ENCODE measurements at regions not wholly inside any gene's neighbourhood (a gene's known extent, or its start where the extent isn't known, plus 50 kb on each side); places are given as distances from the start of the nearest gene placed in this dataset.

DNA sequence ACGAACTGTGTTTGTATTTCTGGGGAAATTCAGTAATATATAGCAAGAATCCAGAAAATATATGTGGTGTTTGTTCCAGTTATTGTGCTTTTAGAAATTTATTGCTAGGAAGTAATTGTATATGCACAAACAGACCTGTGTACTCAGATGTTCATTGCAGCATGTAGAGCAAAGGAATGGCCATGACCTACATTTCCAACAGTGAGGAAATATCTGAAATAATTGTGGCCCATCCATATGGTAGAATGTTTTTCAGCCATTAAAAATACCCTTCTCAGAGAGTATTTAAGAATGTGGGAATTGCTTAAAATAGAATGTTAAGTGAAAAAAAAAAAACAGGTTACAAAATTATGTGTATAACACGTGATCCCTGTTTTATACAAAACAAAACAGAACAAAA is 77.3 kb downstream of the TMX1 start:
- TF ChIP-seq GABPA (IDR thresholded peaks at IDR 0.05; ENCODE audit: low read depth) (no peak), RXRA (IDR thresholded peaks at IDR 0.05; ENCODE audit: borderline replicate concordance, low read depth) (no peak), FOSL2 (IDR thresholded peaks at IDR 0.05; ENCODE audit: borderline replicate concordance, low read depth) (no peak), YY1 (IDR thresholded peaks at IDR 0.05; ENCODE audit: low read depth) (no peak), FOXJ3 (CRISPR knock-in tag; IDR thresholded peaks at IDR 0.05) (no peak), POLR2AphosphoS5 (IDR thresholded peaks at IDR 0.05; ENCODE audit: low read depth, low read length) (no peak), NRF1 (IDR thresholded peaks at IDR 0.05; ENCODE audit: low read depth, low read length) (no peak), TAF1 (IDR thresholded peaks at IDR 0.05; ENCODE audit: borderline replicate concordance, low read depth, low read length) (no peak), SIN3A (IDR thresholded peaks at IDR 0.05; ENCODE audit: borderline replicate concordance, low read depth, low read length) (no peak), TCF12 (IDR thresholded peaks at IDR 0.05) (no peak), RAD21 (IDR thresholded peaks at IDR 0.05; ENCODE audit: low read length) (no peak), MXI1 (IDR thresholded peaks at IDR 0.05; ENCODE audit: low read depth, low read length) (no peak), NFIC (IDR thresholded peaks at IDR 0.05; ENCODE audit: borderline replicate concordance) (no peak), CHD2 (IDR thresholded peaks at IDR 0.05; ENCODE audit: low read length, partially characterized antibody) (no peak), FOXM1 (IDR thresholded peaks at IDR 0.05; ENCODE audit: low read depth) (no peak), JUND (IDR thresholded peaks at IDR 0.05) (no peak)
- TF ChIP-seq, protein P1, sequence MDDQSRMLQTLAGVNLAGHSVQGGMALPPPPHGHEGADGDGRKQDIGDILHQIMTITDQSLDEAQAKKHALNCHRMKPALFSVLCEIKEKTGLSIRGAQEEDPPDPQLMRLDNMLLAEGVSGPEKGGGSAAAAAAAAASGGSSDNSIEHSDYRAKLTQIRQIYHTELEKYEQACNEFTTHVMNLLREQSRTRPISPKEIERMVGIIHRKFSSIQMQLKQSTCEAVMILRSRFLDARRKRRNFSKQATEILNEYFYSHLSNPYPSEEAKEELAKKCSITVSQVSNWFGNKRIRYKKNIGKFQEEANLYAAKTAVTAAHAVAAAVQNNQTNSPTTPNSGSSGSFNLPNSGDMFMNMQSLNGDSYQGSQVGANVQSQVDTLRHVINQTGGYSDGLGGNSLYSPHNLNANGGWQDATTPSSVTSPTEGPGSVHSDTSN (IDR thresholded peaks at IDR 0.05), result no peak
- TF ChIP-seq, protein P2, sequence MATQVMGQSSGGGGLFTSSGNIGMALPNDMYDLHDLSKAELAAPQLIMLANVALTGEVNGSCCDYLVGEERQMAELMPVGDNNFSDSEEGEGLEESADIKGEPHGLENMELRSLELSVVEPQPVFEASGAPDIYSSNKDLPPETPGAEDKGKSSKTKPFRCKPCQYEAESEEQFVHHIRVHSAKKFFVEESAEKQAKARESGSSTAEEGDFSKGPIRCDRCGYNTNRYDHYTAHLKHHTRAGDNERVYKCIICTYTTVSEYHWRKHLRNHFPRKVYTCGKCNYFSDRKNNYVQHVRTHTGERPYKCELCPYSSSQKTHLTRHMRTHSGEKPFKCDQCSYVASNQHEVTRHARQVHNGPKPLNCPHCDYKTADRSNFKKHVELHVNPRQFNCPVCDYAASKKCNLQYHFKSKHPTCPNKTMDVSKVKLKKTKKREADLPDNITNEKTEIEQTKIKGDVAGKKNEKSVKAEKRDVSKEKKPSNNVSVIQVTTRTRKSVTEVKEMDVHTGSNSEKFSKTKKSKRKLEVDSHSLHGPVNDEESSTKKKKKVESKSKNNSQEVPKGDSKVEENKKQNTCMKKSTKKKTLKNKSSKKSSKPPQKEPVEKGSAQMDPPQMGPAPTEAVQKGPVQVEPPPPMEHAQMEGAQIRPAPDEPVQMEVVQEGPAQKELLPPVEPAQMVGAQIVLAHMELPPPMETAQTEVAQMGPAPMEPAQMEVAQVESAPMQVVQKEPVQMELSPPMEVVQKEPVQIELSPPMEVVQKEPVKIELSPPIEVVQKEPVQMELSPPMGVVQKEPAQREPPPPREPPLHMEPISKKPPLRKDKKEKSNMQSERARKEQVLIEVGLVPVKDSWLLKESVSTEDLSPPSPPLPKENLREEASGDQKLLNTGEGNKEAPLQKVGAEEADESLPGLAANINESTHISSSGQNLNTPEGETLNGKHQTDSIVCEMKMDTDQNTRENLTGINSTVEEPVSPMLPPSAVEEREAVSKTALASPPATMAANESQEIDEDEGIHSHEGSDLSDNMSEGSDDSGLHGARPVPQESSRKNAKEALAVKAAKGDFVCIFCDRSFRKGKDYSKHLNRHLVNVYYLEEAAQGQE (IDR thresholded peaks at IDR 0.05; ENCODE audit: low read depth, low read length), result no peak
- TF ChIP-seq, protein P3, sequence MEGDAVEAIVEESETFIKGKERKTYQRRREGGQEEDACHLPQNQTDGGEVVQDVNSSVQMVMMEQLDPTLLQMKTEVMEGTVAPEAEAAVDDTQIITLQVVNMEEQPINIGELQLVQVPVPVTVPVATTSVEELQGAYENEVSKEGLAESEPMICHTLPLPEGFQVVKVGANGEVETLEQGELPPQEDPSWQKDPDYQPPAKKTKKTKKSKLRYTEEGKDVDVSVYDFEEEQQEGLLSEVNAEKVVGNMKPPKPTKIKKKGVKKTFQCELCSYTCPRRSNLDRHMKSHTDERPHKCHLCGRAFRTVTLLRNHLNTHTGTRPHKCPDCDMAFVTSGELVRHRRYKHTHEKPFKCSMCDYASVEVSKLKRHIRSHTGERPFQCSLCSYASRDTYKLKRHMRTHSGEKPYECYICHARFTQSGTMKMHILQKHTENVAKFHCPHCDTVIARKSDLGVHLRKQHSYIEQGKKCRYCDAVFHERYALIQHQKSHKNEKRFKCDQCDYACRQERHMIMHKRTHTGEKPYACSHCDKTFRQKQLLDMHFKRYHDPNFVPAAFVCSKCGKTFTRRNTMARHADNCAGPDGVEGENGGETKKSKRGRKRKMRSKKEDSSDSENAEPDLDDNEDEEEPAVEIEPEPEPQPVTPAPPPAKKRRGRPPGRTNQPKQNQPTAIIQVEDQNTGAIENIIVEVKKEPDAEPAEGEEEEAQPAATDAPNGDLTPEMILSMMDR (IDR thresholded peaks at IDR 0.05), result no peak
- TF ChIP-seq, protein P4, sequence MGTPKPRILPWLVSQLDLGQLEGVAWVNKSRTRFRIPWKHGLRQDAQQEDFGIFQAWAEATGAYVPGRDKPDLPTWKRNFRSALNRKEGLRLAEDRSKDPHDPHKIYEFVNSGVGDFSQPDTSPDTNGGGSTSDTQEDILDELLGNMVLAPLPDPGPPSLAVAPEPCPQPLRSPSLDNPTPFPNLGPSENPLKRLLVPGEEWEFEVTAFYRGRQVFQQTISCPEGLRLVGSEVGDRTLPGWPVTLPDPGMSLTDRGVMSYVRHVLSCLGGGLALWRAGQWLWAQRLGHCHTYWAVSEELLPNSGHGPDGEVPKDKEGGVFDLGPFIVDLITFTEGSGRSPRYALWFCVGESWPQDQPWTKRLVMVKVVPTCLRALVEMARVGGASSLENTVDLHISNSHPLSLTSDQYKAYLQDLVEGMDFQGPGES (IDR thresholded peaks at IDR 0.05; ENCODE audit: low read depth, low read length), result no peak
- no peaks in the 10 kb centered on the region for H3K9me3 ChIP-seq
- H3K9ac ChIP-seq, result no peak overlapping the region
- H2AFZ ChIP-seq (ENCODE audit: low read depth), result no peak overlapping the region
- peaks cover 4 to 7% of the 10 kb centered on the region in 2 experiments; a peak in 2 of 4 replicates for H3K4me1 ChIP-seq (ENCODE audit: control insufficient read depth in 1 of 2, insufficient read depth in 2 of 2, low read depth in 1 of 2, low read length in 1 of 2)
- no peaks in the 10 kb centered on the region for H3K27me3 ChIP-seq (ENCODE audit: insufficient read depth)
- no peaks in the 10 kb centered on the region for H3K79me2 ChIP-seq (ENCODE audit: insufficient read depth)
- peaks cover 4% of the 10 kb centered on the region for H3F3A ChIP-seq (replicated peaks; ENCODE audit: insufficient read depth)
- WGBS (ENCODE audit: low lambda C conversion rate), result 74% methylated on average over 2 of the region's 2 CpGs
- no peak overlapping the region for H3K4me3 ChIP-seq (ENCODE audit: low read depth in 2 of 2, low read length in 1 of 2)
- no peak for DNase-seq
- H3K9me2 ChIP-seq, result no peaks in the 10 kb centered on the region
- H3K4me2 ChIP-seq, result no peak overlapping the region
- H3K36me3 ChIP-seq (replicated peaks in 1 of 2; ENCODE audit: control insufficient read depth in 1 of 2, insufficient read depth in 2 of 2, low read length in 1 of 2), result no peaks in the 10 kb centered on the region
- no peaks in the 10 kb centered on the region for H4K20me1 ChIP-seq (ENCODE audit: insufficient read depth)
- ChIA-PET POLR2A (no interaction called here), CTCF (no interaction called here)
- H3K27ac ChIP-seq (ENCODE audit: low read depth in 2 of 2, low read length in 1 of 2), result peak overlapping the region in 1 of 2 experiments; percentile 65; a peak in 1 of 4 replicates

Data from SK-N-SH (cell line).